ENCODE measurements at regions not wholly inside any gene's neighbourhood (a gene's known extent, or its start where the extent isn't known, plus 50 kb on each side); places are given as distances from the start of the nearest gene placed in this dataset.
"Not testable (repeated sequence)": the region's sequence is repeated elsewhere in the genome, so short reads cannot be mapped to it uniquely, and the experiment has no call there.

DNA sequence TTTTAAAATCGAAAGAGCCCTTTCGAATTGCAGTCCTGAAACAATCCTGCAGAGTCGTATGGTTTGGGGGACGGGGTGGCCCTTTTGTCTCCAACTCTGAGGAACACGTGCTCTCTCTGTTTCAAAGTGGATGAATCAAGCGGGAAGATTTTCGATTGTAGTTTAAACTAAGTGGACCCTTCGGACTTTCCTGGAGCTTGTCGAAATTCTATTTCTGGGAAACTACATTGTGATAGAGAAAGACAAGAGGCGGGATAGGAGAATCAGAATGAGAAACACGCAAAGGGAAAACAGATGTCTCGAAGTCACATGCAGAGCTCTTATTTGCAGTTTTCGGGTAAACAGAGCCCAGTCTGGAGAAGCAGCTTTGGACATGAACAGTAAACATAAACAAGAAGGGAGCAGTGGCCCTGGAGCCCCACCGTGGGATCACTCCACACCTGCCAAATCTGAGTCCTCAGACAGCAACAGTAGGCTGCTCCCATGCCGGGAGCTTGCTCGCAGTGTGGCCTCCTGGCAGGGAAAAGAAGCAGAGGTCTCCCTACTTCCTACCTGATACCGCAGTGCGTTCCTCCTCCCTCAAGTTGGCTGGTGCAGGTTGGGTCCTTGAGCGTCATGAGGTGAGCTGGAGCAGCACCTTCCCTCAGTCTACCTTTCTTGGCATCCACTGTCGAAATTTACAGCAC is 202.4 kb downstream of the SLC4A3 start:
- DNase-seq (ENCODE audit: extremely low read depth in 1 of 2, low read depth in 1 of 2): no peak

DNA sequence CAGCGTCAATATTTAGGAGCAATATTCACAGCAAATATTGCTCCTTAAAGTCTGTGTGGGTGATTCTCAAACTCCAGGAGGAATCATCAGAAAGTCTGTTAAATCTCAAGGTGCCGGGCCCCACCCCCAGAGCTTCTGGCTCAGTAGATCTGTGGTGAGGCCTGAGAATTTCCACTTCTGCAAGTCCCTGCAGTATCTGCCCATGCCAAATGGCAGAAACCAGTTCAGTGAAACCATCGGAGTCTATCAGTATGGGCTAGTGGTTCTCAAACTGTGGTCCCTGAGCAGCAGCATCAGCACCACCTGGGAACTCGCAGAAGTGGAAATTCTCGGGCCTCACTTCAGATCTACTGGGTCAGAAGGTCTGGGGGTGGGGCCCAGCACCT is 202.9 kb downstream of the SLC4A3 start:
- no peak for DNase-seq (ENCODE audit: extremely low read depth in 1 of 2, low read depth in 1 of 2)

DNA sequence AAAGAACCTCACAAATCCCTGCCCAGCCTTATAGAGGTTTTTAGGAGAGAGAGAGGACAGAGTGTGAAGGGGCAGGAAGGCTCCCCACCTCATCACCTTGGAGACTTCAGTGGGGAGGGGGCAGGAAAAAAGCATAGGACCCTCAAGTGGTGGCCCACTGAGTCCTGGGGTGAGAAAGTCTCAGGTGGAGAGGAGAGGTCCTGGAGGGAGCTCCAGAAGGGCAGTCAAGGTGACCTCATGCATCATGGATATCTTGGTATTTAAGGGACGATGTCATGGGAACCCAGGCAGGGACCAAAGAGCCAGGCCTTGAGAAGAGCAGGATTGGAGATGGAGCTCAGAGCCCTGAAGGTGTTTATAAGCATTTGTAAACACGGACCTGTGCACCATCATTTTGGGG is 204.5 kb downstream of the SLC4A3 start:
- DNase-seq (ENCODE audit: extremely low read depth in 1 of 2, low read depth in 1 of 2): no peak

DNA sequence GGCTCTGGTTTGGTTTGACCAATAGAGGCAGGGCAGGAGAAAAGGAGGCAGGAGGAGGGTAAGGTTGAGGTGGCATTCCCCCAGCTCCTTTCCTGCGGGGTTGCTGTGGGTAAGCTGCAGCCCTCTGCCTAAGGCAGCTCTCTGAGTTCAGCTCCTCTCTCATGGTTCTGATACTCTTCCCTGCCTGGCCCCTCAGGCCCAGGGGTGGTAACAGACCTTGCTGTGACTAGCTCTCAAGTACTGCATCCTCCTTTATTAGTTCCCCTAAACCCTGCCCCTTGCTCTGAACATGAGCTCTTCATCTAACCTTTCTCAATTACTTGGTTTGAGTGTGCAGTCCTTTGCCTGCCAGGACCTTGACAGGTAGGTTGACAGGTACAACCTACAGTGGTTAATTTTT is 205.5 kb downstream of the SLC4A3 start:
- DNase-seq (ENCODE audit: extremely low read depth in 1 of 2, low read depth in 1 of 2): no peak

DNA sequence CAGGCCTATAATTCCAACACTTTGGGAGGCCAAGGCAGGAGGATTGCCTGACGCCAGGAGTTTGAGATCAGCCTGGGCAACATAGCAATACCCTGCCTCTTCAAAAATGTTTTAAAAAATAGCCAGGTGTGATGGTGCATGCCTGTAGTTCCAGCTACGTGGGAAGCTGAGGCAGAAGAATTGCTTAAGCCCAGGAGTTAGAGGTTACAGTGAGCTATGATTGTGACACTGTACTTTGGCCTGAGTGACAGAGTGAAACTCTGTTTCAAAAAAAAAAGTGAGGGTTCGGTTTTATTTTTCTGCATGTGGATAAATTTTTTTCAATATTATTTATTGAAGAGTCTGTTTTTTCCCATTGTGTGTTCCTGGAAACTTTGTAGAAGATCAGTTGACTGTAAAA is 208.1 kb downstream of the SLC4A3 start:
- DNase-seq (ENCODE audit: extremely low read depth in 1 of 2, low read depth in 1 of 2): no peak

DNA sequence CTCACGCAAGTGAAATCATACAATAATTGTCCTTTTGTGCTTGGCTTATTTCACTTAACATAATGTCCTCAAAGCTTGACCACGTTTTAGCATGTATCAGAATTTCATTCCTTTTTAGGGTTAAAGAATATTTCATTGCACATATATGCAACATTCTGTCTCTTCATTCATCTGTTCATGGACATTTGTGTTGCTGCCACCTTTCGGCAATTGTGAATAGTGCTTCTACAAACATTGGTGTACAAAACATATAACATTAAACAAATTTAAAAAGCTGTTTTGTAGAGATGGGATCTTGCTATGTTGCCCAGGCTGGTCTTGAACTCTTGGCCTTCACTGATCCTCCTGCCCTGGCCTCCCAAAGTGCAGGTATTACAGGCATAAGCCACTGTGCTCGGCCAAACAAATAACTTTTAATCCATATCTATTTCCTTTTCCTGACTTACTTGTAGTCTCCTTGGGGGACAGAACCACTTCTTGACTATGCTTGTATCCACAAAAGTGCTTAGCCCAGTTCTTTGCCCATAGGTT is 209.3 kb downstream of the SLC4A3 start:
- no peak for DNase-seq (ENCODE audit: extremely low read depth in 1 of 2, low read depth in 1 of 2)

DNA sequence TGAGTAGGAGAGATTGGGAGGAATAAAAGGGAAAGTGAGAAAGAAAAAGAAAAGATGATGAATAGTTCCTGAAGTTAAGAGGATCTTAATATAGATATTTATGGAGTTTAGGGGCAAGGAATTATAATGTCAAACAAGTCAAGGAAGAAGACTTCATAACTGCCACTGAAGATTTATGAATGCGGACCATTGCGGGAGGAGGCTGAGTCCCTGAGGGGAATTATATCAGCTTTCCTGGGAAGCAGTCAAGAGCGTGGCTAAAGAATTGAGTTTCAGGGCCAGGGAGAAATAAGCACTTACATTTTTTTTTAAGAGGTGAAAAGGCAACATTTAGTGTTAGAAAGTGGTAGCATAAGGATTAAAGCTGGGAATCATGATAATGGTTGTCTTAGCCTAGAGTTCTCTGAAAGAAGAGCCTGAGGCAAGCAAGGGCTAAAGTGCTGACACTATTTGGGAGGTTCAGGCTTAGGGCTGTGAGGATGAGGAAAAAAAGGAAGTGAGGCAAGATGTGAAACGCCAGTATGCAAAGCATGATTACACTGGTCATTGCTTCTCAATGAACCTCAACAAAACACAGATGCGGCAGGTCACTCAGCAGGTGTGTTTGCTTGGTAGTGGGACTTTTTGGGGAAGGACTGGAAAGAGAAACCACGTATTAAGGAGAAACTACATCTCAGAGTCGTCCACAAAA is 217.1 kb downstream of the SLC4A3 start:
- no peak for DNase-seq (ENCODE audit: extremely low read depth in 1 of 2, low read depth in 1 of 2)

DNA sequence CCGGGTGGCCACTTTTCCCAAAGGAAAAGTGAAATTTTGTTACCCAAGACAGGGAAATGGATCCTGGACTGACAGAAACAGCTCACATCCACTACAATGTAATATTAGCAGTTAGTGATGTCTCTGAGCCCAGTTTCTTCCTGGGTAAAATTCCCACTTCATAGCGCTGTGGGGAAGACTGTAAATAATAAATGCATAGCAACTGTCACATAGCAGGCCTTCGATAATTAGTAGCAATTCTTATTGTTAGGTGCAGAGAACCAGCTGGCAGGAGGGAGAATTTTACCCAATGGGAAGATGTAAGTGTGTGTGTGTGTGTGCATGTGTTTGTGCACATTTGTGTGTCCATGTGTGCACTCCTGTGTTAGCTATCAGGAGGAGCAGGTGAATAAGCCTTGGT is 221.5 kb downstream of the SLC4A3 start:
- DNase-seq (ENCODE audit: extremely low read depth in 1 of 2, low read depth in 1 of 2): no peak

DNA sequence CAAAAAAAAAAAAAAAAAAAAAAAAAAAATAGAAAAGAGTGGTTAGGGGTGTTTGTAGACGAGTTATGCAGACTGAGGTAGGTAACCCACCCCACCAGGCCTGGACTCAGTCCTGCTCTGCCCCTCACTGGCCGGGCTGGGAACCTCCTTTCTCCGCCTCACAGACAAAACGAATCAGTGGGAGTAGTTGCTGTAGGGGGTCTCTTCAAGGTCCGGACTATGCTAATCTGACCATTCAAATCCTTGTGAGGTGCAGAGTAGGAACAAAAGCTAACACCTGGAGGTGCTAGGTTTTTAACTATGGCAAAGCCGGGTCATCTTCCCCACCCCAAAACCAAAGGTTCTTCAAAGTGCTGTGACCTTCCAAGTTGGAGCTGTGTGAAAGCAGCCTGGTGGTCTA is 223.7 kb downstream of the SLC4A3 start:
- no peak for DNase-seq (ENCODE audit: extremely low read depth in 1 of 2, low read depth in 1 of 2)

DNA sequence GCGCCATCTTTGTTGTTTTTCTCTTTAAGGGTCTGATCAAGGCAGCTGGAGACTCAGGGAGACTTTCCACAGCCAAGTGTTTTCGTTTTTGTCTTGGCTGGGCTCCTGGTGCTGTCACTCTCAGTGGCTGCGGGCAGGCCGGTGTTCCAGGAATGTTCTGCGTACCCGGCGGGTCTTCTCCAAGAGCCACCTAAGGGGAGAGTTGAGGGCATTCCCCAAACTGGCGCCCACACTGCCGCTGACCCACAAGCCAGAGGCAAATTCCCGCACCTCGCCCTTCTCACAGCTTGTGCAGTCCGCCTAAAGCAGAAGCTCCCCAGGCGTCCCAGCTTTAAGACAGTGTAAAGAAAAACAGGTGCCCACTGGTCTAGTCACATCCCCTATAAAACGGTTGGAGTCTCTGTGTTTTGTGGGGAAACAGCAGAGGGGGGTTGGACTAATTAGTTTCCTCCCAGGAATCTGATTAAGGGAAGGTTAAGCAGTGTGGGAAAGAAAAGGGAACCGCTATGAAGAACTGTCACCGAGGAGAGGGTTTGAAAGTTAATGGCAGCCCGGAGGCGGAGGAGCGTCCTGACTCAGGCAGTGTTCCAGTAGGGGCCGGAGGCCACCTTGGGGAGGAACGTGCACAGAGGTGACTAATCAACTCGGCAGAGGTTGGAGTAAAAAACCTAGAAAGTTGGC is 224.5 kb downstream of the SLC4A3 start:
- no peak for DNase-seq (ENCODE audit: extremely low read depth in 1 of 2, low read depth in 1 of 2)

DNA sequence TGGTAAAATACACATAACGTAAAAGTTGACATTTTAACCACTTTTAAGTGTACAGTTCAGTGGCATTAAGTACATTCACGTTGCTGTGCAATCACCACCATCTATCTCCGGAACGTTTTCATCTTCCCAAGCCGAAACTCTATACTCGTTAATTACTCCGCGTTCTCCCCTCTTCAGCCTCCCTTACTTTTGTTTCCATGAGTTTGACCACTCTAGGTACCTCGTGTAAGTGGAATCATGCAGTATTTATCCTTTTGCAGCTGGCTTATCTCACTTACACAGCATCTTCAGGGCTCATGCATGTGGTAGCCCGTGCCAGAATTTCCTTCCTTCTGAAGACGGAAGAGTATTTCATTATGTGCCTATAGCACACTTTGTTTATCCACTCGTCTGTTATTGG is 225.2 kb downstream of the SLC4A3 start:
- no peak for DNase-seq (ENCODE audit: extremely low read depth in 1 of 2, low read depth in 1 of 2)

DNA sequence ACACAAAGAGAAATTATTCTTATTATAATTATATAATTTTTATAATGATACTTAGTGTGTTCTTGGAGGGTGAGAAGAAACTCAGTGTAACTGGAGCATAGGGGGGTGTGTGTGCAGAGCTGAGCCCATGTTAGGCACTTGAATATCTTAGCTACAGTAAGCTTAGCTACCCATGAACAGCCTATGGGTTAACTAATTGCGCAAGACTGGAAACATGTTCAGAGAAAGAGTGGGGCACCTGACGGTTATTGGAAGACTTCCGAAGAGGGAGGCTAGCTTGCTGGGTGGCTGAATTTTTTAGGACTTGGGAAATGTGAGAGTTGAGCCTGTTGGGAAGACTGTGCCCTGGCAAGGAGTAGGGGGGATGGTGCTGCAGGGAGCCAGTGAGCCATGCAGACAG is 229.2 kb downstream of the SLC4A3 start:
- DNase-seq (ENCODE audit: extremely low read depth in 1 of 2, low read depth in 1 of 2): no peak

DNA sequence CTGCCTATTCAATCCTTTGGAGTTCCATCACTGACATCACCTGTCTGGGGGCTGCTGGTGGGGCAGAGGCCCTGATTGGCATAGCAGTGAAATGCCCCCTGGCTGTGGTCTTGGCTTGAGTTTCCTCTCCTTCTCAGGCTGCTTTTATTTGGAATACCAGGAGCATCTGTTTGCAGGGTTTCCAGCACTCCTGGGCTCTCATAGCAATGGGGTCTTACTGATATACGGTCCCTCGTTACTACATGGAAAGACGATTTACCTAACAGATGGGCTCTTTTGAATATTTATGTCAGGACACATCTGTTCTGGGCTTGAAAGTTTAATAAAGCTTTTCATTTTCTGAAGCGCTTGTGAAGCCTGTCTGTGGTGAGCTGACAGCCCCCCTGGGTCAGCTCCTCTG is 230.3 kb downstream of the SLC4A3 start:
- no peak for DNase-seq (ENCODE audit: extremely low read depth in 1 of 2, low read depth in 1 of 2)

DNA sequence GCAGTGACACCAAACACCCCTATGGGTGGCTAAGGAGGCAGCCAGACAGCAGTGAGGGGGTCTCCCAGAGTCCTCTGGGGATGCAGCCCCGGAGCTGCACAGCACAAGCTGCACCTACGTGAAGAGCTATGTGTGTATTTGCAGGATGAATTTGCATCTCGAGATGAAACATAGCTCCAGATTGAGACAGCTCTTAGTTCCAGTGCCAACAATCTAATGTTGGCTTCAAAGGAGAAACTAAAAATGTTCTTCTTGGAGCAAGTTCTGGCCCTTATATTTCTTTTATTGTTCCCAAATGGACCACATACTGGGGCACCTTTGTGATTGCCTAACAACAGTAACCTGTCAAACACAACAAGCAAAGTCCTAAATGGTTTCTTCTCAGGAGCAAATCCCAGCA is 233.9 kb downstream of the SLC4A3 start:
- no peak for DNase-seq (ENCODE audit: extremely low read depth in 1 of 2, low read depth in 1 of 2)

DNA sequence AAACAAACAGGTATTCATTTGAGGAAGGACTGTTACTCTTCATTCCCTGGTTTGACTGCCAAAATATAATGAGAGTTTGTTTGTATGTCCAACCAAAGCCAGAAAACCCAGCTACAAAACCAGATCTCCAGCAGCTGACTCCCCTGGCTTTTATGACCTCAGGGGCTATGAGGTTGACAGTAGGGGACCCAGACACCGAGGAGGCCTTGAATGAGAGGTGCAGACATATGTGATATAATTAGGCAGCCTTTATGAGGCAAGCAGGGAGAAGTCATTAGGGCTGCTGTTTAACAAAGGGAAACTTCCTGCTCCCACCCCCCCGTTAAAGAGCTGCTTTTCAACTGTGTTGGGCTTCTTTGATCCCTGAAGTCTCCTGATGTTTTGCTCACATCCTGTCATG is 236.7 kb downstream of the SLC4A3 start:
- DNase-seq (ENCODE audit: extremely low read depth in 1 of 2, low read depth in 1 of 2): no peak

DNA sequence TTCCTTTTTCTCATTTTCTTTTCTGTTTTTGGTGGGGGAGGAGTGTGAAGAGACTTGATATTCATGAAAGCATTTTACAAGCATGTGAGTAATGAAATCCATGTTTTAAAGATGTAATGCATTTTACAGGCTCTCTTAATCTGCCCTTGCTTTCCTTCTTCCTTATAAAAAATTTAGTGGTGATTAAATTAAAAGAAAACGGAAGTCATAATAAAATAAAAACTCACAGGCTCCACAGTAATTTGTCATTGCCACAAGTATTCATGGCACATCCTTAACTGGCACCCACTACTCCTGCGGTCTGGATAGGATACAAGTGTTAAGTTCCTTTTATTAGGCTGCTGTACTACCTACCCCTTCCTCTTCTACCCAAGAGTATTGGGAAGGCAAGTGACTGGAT is 241.2 kb downstream of the SLC4A3 start:
- no peak for DNase-seq (ENCODE audit: extremely low read depth in 1 of 2, low read depth in 1 of 2)

DNA sequence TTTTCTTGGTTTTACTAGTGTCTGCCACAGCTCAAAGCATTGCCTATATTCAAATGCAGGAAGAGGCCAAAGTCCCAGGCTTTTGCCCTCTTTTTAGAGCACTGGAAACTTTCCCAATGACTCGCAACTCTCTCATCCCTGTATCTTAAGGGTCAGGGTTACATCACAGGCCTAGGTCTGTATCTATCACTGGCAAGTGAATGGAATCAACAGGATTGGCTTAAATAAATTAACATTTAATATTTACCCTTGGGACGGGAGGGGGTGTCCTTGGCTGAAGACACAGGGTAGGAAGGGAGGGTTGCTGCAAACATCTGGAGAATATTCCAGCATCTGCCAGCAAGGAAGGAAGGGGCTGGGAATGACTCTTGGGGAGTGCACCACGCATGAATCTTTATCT is 242.6 kb downstream of the SLC4A3 start:
- no peak for DNase-seq (ENCODE audit: extremely low read depth in 1 of 2, low read depth in 1 of 2)

DNA sequence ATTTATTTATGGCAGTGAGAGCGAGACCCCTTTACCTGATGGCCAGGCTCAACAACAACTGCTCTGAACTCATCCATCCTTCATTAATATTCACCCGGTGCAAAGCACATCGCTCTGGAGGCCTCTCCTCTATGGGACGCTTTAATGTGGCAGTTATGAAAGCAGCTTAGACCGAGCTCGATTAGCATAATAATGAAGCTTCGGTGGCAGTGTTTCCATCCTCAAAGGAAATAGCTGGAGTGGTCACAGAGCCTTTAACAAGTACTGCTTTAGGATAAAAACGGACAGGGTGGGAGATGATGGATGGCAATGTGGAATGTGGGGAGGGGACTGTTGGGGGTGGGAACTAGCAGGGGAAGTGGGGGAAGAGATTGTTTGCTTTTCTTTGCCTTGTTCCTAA is 243.9 kb downstream of the SLC4A3 start:
- DNase-seq (ENCODE audit: extremely low read depth in 1 of 2, low read depth in 1 of 2): no peak

DNA sequence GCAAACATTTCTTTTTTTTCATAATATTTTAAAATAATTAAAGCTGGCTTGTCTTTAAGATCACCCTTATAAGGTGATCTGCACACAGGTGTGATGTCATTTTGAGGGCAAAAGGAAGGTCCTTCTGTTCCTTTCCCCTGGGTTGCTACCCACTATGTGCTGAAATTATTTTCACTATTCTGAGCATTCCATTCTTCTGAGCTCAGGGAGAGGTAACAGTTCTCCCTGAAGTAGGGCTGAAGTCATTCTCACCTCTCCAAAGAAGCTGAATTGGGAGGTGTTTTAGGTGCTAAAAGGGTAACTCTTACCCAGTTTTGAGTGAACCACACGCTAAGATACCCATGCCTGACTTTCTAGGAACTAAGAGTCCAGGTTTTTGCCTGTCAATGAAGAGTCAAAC is 247.6 kb downstream of the SLC4A3 start:
- no peak for DNase-seq (ENCODE audit: extremely low read depth in 1 of 2, low read depth in 1 of 2)

DNA sequence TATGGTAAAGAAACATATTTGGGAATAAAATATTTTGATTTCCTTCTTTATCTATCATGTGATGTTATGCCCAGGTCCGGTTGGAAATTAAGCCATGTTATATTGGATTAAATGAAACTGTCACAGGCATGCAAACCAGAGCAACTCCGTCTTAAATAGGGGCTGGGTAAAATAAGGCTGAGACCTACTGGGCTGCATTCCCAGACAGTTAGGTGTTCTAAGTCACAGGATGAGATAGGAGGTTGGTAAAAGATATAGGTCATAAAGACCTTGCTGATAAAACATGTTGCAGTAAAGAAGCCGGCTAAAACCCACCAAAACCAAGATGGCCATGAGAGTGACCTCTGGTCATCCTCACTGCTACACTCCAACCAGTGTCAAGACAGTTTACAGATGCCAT is 248.6 kb downstream of the SLC4A3 start:
- not testable (repeated sequence) for DNase-seq (ENCODE audit: extremely low read depth in 1 of 2, low read depth in 1 of 2)

DNA sequence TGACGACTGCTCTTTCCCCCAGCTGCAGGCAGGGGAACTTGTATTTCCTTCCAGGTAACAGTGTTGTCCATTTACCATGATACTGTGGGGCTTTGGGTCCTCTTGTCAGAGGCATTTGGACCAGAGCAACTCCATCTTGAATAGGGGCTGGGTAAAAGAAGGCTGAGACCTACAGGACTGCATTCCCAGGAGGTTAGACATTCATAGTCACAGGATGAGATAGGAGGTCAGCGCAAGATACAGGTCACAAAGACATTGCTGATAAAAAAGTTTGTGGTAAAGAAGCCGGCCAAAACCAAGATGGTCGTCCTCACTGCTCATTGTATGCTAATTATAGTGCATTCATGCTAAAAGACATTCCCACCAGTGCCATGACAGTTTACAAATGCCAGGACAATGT is 249.5 kb downstream of the SLC4A3 start:
- no peak for DNase-seq (ENCODE audit: extremely low read depth in 1 of 2, low read depth in 1 of 2)

DNA sequence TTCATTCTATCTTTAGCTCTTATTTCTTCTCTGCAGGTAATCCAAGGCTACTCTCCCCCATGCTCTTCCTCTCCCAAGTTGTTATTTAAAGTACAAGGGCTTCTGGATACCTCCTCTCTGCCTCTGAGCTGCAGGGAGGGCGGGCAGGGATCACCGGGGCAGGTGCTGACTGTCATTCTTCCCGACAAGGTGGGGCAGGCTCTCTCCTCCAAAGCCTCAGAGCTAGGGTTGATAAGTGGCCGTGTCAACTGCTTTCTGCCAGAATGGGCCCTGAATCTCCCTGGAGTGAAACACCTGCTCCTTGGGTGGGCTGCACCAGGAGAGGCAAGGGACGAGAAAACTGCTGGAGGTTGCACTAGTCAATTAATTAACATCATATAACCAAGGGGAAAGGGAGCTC is 250.3 kb downstream of the SLC4A3 start:
- no peak for DNase-seq (ENCODE audit: extremely low read depth in 1 of 2, low read depth in 1 of 2)
